Mucosa of descending colon (tissue), 3 donors: ENCODE measurements at regions not wholly inside any gene's neighbourhood (a gene's known extent, or its start where the extent isn't known, plus 50 kb on each side); places are given as distances from the start of the nearest gene placed in this dataset.

ENCODE experiments used
- ATAC-seq: fragments of 200-7000 bp; cut with Tn5 transposase; one replicate; pipeline ENCODE4 v1.9.1; 2020; ENCODE audit warnings: mild to moderate bottlenecking, moderate library complexity
- DNase-seq, 3 donors: peaks; one replicate each; pipeline ENCODE4 v3.0.0-alpha.2; 2020
- H3K36me3 ChIP-seq: fragments of 200-600 bp; one replicate; pipeline ENCODE4 v1.8.0; 2021; ENCODE audit warnings: low read depth, mild to moderate bottlenecking
- H3K4me1 ChIP-seq: fragments of 200-600 bp; one replicate; pipeline ENCODE4 v1.8.0; 2021; ENCODE audit warnings: low read depth, mild to moderate bottlenecking
- H3K4me3 ChIP-seq: fragments of 200-600 bp; one replicate; pipeline ENCODE4 v1.8.0; 2021; ENCODE audit warnings: mild to moderate bottlenecking
- H3K9me3 ChIP-seq: fragments of 200-600 bp; one replicate; pipeline ENCODE4 v1.8.0; 2021; ENCODE audit warnings: mild to moderate bottlenecking
- CTCF ChIP-seq: fragments of 200-600 bp; IDR thresholded peaks from one replicate; pipeline ENCODE4 v1.8.0; 2022; ENCODE audit warnings: antibody characterized with exemption, mild to moderate bottlenecking
- intact Hi-C, 2 donors: fragments of 100-400 bp; cut with DNase I in 1 of 2; cut with micrococcal nuclease in 1 of 2; formaldehyde crosslinking; loops; one replicate each; pipeline versions ENCODE4 v1.11.0 to v1.11.1; 2022; cut with DNase I, micrococcal nuclease
- donor health status: DM: no; HTN: no; CAD: no; lungs with moderate emphysema.
- donor health status: DM: no; HTN: no; CAD: no.
- donor health status: DM: no; HTN: yes; CAD: no.

GRCh38 chr3:19070325-19070724, 78.0 kb upstream of the KCNH8 start:
- no peaks in the 10 kb centered on the region for H3K9me3 ChIP-seq
- H3K36me3 ChIP-seq, result no peaks in the 10 kb centered on the region
- no peak overlapping the region for H3K4me3 ChIP-seq
- intact Hi-C loops, result no loop called here
- ATAC-seq (no peak), DNase-seq (no peak)
- no peaks in the 10 kb centered on the region for H3K4me1 ChIP-seq
- no peak for TF ChIP-seq CTCF

DNA sequence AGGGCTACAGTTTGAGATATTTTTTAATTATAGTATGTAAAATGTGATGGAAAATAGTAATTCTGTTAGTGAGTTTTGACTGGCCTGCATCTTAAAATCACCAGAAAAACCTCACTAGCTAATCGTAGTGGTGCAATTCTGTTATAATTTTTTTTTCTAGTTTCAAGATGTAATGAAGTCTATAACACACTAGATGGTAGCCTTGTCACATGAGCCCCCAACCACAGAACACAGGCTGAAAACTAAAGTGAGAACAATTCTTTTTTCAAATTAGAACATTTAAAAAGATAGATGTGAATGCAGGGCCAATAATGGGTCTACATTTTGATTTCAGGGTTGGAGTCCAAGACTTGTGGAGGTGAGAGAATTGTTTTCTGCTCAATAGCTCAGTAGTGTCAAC, 83.3 kb upstream of the KCNH8 start:
- no peaks in the 10 kb centered on the region for H3K4me1 ChIP-seq
- no peak for TF ChIP-seq CTCF
- no peak overlapping the region for H3K4me3 ChIP-seq
- ATAC-seq (no peak), DNase-seq (no peak)
- H3K36me3 ChIP-seq, result no peaks in the 10 kb centered on the region
- intact Hi-C loops, result no loop called here
- H3K9me3 ChIP-seq, result no peaks in the 10 kb centered on the region

GRCh38 chr3:19063936-19064335, 84.4 kb upstream of the KCNH8 start:
- DNase-seq, result no peak
- intact Hi-C loops, result no loop called here

DNA sequence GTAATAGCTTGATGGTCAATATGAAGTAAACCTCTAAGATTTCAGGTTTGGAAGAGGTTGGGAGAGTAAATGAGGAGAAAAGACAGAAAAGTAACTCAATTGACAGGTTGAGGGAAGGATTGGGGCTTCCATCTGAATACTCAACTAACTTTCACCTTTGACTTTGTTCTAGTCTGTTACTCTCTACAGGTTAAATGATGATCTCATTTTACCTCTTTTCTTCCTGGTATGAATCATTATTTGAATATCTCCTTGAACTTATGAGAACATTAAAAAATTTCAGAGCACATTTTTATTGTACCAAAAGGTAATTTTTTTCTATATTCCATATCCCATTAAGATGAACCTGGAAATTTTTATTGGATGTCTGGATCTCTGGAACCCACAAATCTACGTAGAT, 87.9 kb upstream of the KCNH8 start:
- TF ChIP-seq CTCF, result no peak
- H3K36me3 ChIP-seq, result no peaks in the 10 kb centered on the region
- no peak overlapping the region for H3K4me3 ChIP-seq
- no peaks in the 10 kb centered on the region for H3K9me3 ChIP-seq
- no peaks in the 10 kb centered on the region for H3K4me1 ChIP-seq
- DNase-seq, result no peak
- ATAC-seq, result no peak
- intact Hi-C loops, result no loop called here

More at GRCh38 chr3:19063936-19064335, 84.4 kb upstream of the KCNH8 start:
- Histone ChIP-seq H3K4me1 (no peaks in the 10 kb centered on the region), H3K9me3 (no peaks in the 10 kb centered on the region), H3K36me3 (no peaks in the 10 kb centered on the region), H3K4me3 (no peak overlapping the region)
- TF ChIP-seq CTCF, result no peak
- no peak for ATAC-seq

GRCh38 chr3:19052874-19053273, 95.4 kb upstream of the KCNH8 start:
- DNase-seq, result no peak
- intact Hi-C loops, result no loop called here

More at GRCh38 chr3:19052874-19053273, 95.4 kb upstream of the KCNH8 start:
- Histone ChIP-seq H3K4me3 (no peak overlapping the region), H3K9me3 (no peaks in the 10 kb centered on the region), H3K36me3 (no peaks in the 10 kb centered on the region), H3K4me1 (no peaks in the 10 kb centered on the region)
- ATAC-seq, result no peak
- no peak for TF ChIP-seq CTCF
